GM18873 (cell line): ENCODE measurements at regions not wholly inside any gene's neighbourhood (a gene's known extent, or its start where the extent isn't known, plus 50 kb on each side); places are given as distances from the start of the nearest gene placed in this dataset.

Experiments
- ATAC-seq: cut with Tn5 transposase; IDR thresholded peaks from one replicate; pipeline ENCODE4 v1.9.1; 2021; ENCODE audit warnings: mild to moderate bottlenecking, moderate library complexity, moderate number of reproducible peaks; ENCODE audit not compliant: unreplicated experiment, low FRiP score

GRCh38 chr11:115930291-115930690, 426.1 kb upstream of the CADM1 start:
- no peak for ATAC-seq

- ATAC-seq: no peak
These were observed 425.5 kb upstream of the CADM1 start for GRCh38 chr11:115929618-115930129.

- ATAC-seq: no peak
These were observed 424.6 kb upstream of the CADM1 start for GRCh38 chr11:115928811-115929210.

GRCh38 chr11:115927823-115928329, 423.7 kb upstream of the CADM1 start:
- peak; percentile 27 for ATAC-seq

- ATAC-seq: no peak
These were observed 422.4 kb upstream of the CADM1 start for GRCh38 chr11:115926601-115927000.

- ATAC-seq: no peak
These were observed 421.9 kb upstream of the CADM1 start for GRCh38 chr11:115926138-115926537.

- no peak for ATAC-seq
These were observed 421.4 kb upstream of the CADM1 start for GRCh38 chr11:115925568-115926090.

GRCh38 chr11:115924744-115925567, 420.7 kb upstream of the CADM1 start:
- peak; percentile 87 for ATAC-seq

- ATAC-seq: no peak
These were observed 418.7 kb upstream of the CADM1 start for GRCh38 chr11:115922876-115923275.

GRCh38 chr11:115921986-115922385, 417.8 kb upstream of the CADM1 start:
- no peak for ATAC-seq

GRCh38 chr11:115921540-115921939, 417.3 kb upstream of the CADM1 start:
- no peak for ATAC-seq

GRCh38 chr11:115920841-115921480, 416.7 kb upstream of the CADM1 start:
- ATAC-seq: no peak

GRCh38 chr11:115920092-115920461, 415.9 kb upstream of the CADM1 start:
- no peak for ATAC-seq

- ATAC-seq: peak; percentile 54
These were observed 415.3 kb upstream of the CADM1 start for GRCh38 chr11:115919341-115920091.

- ATAC-seq: no peak
These were observed 414.4 kb upstream of the CADM1 start for GRCh38 chr11:115918576-115918975.

- no peak for ATAC-seq
These were observed 412.4 kb upstream of the CADM1 start for GRCh38 chr11:115916608-115917007.

- ATAC-seq: no peak
These were observed 408.3 kb upstream of the CADM1 start for GRCh38 chr11:115912484-115912945.

- ATAC-seq: no peak
These were observed 407.6 kb upstream of the CADM1 start for GRCh38 chr11:115911613-115912346.

GRCh38 chr11:115910379-115910778, 406.2 kb upstream of the CADM1 start:
- ATAC-seq: no peak

- ATAC-seq: no peak
These were observed 402.0 kb upstream of the CADM1 start for GRCh38 chr11:115906171-115906570.
